ENCODE measurements at regions not wholly inside any gene's neighbourhood (a gene's known extent, or its start where the extent isn't known, plus 50 kb on each side); places are given as distances from the start of the nearest gene placed in this dataset.

- FAIRE-seq (no peak), DNase-seq (ENCODE audit: low spot score in 2 of 2) (no peak)
Observed at GRCh38 chr2:67684991-67685390, 287.9 kb downstream of the ETAA1 start.

DNA sequence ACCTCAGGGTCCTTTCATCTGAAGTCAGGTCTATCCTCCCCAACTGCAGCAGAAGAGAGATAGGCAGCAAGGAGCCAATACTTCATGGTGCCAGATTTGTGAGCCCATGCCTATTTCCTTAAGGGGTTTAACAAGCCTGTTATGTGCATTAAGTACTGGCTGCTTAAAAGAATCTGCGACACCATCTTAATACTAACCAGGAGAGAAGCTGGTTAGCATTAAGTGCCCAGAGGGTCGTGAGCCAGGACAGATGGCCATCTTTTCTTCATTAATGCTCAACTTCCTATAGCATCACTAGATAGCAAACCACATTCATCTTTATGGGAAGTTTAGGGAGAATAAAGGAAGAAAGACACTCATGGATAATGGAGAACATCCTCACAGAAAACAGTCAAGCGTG, 289.1 kb downstream of the ETAA1 start:
- no peak for FAIRE-seq
- no peak for DNase-seq (ENCODE audit: low spot score in 2 of 2)

DNA sequence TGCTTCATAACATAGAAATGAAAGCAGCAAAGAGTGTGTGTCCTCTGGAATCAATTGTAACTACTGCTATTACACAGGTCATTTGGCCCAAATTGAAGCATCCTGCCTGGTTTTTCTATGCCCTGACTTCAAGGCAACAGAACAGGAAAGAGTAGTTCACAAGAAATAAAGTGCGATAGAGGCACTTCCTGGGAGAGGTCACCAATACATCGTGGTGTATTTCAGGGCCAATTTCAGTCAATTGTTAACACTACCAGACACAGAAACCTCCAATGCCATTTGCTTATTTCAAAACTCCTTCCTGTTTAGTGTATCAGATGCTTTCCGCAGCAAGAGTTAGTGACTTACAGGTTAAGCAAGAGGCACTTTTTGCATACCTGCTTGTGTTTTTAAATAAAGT, 292.1 kb downstream of the ETAA1 start:
- FAIRE-seq = no peak
- DNase-seq (ENCODE audit: low spot score in 2 of 2) = no peak

- no peak for FAIRE-seq
- no peak for DNase-seq (ENCODE audit: low spot score in 2 of 2)
Observed at GRCh38 chr2:67689651-67690050, 292.5 kb downstream of the ETAA1 start.

DNA sequence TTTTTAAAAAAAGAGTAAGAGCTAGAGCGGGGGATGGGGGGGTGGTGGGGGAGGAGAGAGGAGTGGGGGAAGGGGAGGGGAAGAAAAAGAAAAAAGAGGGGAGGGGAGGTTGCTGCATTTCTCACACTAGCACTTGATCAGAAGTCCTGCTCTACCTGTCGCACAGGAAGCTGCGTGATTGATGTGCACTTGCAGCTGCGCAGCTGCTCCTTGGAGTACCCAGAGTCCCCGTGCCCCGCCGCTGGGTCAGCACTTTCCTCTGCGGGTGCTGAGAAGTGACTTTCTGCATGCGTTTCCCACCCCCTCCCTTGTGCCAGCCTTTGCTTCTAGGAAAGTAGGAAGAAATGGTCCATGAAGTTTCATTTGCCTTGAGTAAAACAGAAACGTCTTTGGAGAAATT, 297.3 kb downstream of the ETAA1 start:
- no peak for DNase-seq (ENCODE audit: low spot score in 2 of 2)
- no peak for FAIRE-seq

DNA sequence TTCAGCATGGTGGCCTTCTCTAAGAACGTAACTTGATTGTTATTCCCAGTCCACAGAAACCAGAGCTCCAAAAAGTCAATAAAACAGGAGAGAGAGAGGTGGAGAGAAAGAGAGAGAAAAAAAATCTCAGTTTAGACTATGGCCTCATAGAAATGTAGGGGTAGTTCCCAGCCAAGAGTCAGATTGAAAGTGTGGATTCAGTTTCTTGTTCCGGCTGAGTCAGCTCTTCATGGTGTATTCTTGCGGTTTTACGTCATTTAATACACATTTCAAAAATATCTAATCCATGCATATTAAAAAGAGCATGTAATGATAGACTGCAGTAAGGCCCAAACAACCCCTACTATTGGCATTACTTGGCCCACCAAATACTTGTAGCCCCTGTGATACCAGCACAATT, 303.9 kb downstream of the ETAA1 start:
- DNase-seq (ENCODE audit: low spot score in 2 of 2) (no peak), FAIRE-seq (no peak)

DNA sequence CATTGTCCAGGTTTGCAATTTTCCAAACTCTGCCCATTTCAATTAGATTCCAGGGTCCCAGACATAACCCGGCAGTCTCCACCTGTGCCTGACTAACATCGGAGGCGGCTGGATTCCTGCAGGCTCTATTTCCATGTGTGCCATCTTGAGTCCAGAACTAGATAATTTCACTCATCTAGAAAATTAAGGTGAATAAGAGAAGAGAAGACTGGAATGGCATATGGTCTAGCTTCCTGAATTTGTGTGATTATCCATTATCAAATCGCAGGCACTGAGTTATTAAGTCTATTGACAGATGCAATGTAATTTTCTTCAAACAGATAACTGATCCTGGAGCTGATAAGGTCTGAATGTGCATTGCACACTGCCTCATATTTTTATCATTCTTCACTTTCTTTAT, 305.2 kb downstream of the ETAA1 start:
- no peak for DNase-seq (ENCODE audit: low spot score in 2 of 2)
- FAIRE-seq = no peak

GRCh38 chr2:67702937-67703336, 305.8 kb downstream of the ETAA1 start:
- FAIRE-seq = no peak
- DNase-seq (ENCODE audit: low spot score in 2 of 2) = no peak

DNA sequence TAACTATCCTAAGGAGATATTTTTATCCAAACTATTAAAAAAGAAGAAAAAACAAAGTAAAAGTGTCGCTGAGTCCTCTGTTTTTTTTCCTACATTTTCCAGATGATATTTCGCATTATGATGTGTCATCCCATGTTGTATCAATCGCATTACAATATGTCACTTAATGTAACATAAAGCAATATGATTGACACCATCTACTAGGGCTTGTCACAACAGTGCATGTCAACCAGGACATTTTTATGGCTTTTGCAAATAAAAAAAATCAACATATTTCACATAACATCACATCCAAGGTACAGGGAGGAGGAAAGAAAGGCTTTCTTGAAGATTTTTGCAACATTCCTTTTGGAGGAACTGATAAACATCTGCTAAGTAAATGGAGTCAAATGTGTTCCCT, 308.9 kb downstream of the ETAA1 start:
- FAIRE-seq (no peak), DNase-seq (ENCODE audit: low spot score in 2 of 2) (no peak)

DNA sequence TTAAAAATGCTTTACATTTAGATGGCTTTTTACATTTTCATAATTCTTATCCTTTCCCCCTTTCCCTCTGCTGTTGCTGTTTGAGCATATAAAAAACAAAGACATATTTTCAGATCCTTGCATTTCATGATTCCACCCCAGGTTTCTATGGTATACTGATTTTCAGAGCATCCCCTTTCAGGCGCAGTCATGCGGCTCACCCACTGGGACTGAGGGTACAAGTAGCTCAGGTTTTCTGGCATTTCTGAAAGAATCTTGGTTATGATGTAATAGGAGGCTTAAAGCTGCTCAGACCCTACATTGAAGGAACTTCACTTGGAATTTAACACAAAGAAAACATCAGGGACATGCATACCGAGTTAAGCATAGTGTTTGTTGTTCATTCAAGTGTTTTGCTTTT, 310.8 kb downstream of the ETAA1 start:
- DNase-seq (ENCODE audit: low spot score in 2 of 2) (no peak), FAIRE-seq (no peak)

GRCh38 chr2:67709835-67710234, 312.7 kb downstream of the ETAA1 start:
- DNase-seq (ENCODE audit: low spot score in 2 of 2) = no peak
- FAIRE-seq = no peak

DNA sequence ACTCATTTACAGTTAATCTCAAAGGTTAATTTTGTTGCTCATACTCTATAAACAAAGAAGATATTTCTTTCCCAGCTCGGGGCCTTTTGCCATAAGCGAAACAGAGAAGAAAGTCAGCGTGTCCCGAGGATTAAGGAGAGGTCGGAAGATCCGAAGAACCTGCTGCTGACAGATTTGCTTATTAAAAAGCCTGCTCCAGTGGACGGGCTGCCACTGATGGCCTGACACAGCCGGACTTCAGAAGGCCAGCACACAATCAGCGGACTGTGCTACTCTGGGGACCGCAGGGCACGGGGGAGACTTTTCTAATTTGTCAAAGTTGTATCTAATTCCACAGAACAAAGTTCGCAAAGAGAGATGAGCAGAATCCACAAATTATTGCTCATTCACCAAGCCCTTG, 315.4 kb downstream of the ETAA1 start:
- FAIRE-seq (no peak), DNase-seq (ENCODE audit: low spot score in 2 of 2) (no peak)

- FAIRE-seq (no peak), DNase-seq (ENCODE audit: low spot score in 2 of 2) (no peak)
Observed at GRCh38 chr2:67713376-67713775, 316.2 kb downstream of the ETAA1 start.

DNA sequence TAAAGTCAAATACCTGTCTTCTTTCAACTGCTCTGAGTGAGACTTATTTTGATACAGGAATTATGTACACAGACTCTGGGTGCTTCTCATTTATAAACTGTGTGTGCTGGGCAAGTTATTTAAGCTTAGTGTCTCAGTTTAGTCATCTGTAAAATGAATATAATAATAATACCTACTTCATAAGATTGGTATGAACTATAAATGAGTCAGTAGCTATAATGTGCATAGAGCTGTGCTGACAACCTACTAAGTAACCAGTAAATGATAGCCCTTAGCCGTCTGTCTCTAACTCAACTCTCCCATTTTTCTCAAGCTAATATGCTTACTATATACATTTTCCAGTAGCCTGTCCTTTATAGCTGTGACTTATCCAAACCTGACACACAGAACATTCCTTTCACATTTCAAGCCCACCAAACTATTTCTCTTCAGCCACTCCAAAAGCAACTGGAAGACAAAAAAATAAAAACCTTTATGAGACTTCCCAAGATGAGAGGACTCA, 319.8 kb downstream of the ETAA1 start:
- no peak for DNase-seq (ENCODE audit: low spot score in 2 of 2)
- no peak for FAIRE-seq

GRCh38 chr2:67717692-67718091, 320.6 kb downstream of the ETAA1 start:
- FAIRE-seq (no peak), DNase-seq (ENCODE audit: low spot score in 2 of 2) (no peak)

DNA sequence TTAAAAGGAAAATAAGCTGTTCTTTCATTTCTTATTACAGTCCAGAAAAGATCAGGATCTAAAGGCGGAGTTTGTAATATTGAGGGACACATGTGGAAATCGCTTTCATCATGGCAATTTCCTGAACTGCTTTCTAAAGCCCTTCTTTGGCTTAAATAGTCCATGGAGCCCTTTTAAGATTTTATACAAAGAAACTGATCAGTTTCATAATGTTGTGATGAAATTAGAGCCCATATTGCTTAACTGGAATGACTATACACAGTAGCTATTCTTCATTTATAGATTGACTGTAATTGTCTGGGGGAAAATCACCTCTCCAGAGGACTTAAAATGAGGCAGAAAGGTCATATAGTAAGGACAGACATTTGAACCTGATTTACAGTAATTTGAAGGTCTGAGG, 322.2 kb downstream of the ETAA1 start:
- DNase-seq (ENCODE audit: low spot score in 2 of 2) = no peak
- FAIRE-seq = no peak

DNA sequence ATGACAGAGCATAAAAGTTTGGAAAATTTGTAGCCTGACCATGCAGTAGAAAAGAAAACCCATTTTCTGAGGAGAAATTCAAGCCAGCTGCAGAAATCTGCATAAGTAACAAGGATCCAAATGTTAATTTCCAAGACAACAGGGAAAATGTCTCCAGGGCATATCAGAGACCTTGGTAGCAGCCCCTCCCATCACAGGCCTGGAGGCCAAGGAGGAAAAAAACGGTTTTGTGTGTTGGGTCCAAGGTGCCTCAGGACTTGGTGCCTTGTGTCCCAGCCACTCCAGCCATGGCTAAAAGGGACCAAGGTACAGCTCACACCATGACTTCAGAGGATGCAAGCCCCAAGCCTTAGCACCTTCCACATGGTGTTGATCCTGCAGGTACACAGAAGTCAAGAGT, 324.4 kb downstream of the ETAA1 start:
- no peak for FAIRE-seq

DNA sequence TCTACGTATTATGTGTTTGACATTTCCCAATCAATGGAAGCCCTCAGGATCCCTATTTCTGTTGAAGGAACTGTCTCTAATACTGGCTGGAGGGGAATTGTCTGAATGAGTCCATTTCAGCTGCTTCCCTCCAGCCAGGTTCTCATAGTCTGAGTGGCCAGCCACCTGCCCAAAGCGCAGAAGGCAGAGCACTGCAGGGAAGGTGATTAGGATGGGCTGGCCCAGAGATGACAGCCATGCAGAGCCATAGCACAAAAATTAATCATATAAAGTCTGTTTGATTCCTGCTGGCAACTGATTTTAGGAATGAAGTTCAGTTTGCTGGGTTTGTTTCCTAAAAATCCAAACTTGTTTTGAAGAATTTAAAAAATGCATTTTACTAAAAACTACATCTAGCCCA, 327.1 kb downstream of the ETAA1 start:
- no peak for FAIRE-seq
- no peak for DNase-seq (ENCODE audit: low spot score in 2 of 2)

More for the DNA sequence above, 324.4 kb downstream of the ETAA1 start:
- no peak for DNase-seq (ENCODE audit: low spot score in 2 of 2)

DNA sequence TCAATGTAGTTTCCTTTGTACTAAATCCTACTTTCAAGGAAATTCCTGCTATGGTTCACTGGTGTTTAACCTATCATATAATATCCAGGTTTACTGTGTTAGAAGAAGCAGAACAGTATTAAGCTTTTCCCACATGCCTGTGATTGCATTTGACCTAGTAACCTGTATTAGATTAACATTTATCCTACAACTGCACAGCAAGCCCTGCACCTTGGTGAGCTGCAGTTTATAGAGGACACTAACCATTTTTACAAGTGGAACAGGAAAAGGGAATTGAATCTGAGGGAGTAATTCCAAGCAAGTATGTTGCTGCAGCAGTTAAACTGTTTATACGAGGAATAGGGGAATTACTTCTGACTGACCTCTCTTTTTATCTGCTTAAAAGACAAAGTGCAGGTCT, 328.6 kb downstream of the ETAA1 start:
- DNase-seq (ENCODE audit: low spot score in 2 of 2) (no peak), FAIRE-seq (no peak)

- FAIRE-seq = no peak
Observed at GRCh38 chr2:67726416-67726815, 329.3 kb downstream of the ETAA1 start.

GRCh38 chr2:67727131-67727530, 330.0 kb downstream of the ETAA1 start:
- no peak for FAIRE-seq
- DNase-seq (ENCODE audit: low spot score in 2 of 2) = no peak

More at GRCh38 chr2:67726416-67726815, 329.3 kb downstream of the ETAA1 start:
- no peak for DNase-seq (ENCODE audit: low spot score in 2 of 2)

- DNase-seq (ENCODE audit: low spot score in 2 of 2) (no peak), FAIRE-seq (no peak)
Observed at GRCh38 chr2:67727623-67728022, 330.5 kb downstream of the ETAA1 start.

GRCh38 chr2:67729474-67729873, 332.3 kb downstream of the ETAA1 start:
- DNase-seq (ENCODE audit: low spot score in 2 of 2) = no peak
- FAIRE-seq = no peak

All from frontal cortex (tissue), 3 donors.